GM12878 (cell line): ENCODE measurements at regions not wholly inside any gene's neighbourhood (a gene's known extent, or its start where the extent isn't known, plus 50 kb on each side); places are given as distances from the start of the nearest gene placed in this dataset.

ENCODE experiments used
- BACH1 ChIP-seq: fragments of 450-650 bp; IDR thresholded peaks from 2 replicates; pipeline ENCODE4 v1.6.1; 2017; ENCODE audit warnings: mild to moderate bottlenecking, borderline replicate concordance
- GABPA ChIP-seq: IDR thresholded peaks from 2 replicates; pipeline ENCODE4 v1.6.1; 2014; ENCODE audit warnings: antibody characterized with exemption, low read depth, mild to moderate bottlenecking, inconsistent platforms
- GATAD2B ChIP-seq: fragments of 450-650 bp; conservative IDR thresholded peaks from 2 replicates; pipeline ENCODE4 v1.6.1; 2017; ENCODE audit warnings: low read depth, mild to moderate bottlenecking, moderate library complexity
- TF ChIP-seq, protein P1 (sequence below), 3 experiments: IDR thresholded peaks in 2 of 3; conservative IDR thresholded peaks in 1 of 3; 2 replicates each; pipeline ENCODE4 v1.5.1; 2011; ENCODE audit warnings: low read depth in 3 of 3, low read length in 3 of 3, mild to moderate bottlenecking in 3 of 3, control low read depth in 2 of 3, moderate library complexity in 2 of 3, inconsistent platforms in 1 of 3, mixed read lengths in 1 of 3; ENCODE audit not compliant: control insufficient read depth in 2 of 3, insufficient read depth in 1 of 3; ENCODE audit errors: extremely low read depth in 1 of 3
- TF ChIP-seq, protein P2 (sequence below): IDR thresholded peaks from 2 replicates; pipeline ENCODE4 v1.6.1; 2012; ENCODE audit warnings: low read length, inconsistent platforms

DNA sequence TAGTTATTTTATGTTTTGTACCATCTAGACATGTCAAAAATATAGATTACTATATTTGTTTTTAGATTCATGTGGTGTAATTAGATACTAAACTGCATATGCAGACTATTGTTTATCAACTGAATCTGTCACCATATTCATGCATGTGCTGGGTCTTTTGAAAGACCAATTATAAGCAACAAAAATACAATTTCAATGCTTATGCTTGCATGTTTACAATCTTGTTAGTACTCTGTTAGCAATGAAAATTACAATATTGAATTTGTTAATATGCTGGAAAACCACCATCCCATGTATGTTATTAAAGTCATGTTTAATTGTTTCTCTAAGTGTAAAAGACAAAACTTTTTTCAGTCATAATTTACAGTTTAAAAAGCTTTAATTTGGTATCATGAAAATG is 140.9 kb downstream of the HGF start:
- TF ChIP-seq GABPA (no peak), GATAD2B (no peak), BACH1 (no peak)
- TF ChIP-seq, protein P1, sequence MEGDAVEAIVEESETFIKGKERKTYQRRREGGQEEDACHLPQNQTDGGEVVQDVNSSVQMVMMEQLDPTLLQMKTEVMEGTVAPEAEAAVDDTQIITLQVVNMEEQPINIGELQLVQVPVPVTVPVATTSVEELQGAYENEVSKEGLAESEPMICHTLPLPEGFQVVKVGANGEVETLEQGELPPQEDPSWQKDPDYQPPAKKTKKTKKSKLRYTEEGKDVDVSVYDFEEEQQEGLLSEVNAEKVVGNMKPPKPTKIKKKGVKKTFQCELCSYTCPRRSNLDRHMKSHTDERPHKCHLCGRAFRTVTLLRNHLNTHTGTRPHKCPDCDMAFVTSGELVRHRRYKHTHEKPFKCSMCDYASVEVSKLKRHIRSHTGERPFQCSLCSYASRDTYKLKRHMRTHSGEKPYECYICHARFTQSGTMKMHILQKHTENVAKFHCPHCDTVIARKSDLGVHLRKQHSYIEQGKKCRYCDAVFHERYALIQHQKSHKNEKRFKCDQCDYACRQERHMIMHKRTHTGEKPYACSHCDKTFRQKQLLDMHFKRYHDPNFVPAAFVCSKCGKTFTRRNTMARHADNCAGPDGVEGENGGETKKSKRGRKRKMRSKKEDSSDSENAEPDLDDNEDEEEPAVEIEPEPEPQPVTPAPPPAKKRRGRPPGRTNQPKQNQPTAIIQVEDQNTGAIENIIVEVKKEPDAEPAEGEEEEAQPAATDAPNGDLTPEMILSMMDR (IDR thresholded peaks at IDR 0.05 in 2 of 3, conservative IDR thresholded peaks at IDR 0.05 in 1 of 3; ENCODE audit: control insufficient read depth in 2 of 3, extremely low read depth in 1 of 3, insufficient read depth in 1 of 3, low read depth in 3 of 3, low read length in 3 of 3): no peak
- TF ChIP-seq, protein P2, sequence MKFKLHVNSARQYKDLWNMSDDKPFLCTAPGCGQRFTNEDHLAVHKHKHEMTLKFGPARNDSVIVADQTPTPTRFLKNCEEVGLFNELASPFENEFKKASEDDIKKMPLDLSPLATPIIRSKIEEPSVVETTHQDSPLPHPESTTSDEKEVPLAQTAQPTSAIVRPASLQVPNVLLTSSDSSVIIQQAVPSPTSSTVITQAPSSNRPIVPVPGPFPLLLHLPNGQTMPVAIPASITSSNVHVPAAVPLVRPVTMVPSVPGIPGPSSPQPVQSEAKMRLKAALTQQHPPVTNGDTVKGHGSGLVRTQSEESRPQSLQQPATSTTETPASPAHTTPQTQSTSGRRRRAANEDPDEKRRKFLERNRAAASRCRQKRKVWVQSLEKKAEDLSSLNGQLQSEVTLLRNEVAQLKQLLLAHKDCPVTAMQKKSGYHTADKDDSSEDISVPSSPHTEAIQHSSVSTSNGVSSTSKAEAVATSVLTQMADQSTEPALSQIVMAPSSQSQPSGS: no peak
